ENCODE measurements at regions not wholly inside any gene's neighbourhood (a gene's known extent, or its start where the extent isn't known, plus 50 kb on each side); places are given as distances from the start of the nearest gene placed in this dataset.

DNA sequence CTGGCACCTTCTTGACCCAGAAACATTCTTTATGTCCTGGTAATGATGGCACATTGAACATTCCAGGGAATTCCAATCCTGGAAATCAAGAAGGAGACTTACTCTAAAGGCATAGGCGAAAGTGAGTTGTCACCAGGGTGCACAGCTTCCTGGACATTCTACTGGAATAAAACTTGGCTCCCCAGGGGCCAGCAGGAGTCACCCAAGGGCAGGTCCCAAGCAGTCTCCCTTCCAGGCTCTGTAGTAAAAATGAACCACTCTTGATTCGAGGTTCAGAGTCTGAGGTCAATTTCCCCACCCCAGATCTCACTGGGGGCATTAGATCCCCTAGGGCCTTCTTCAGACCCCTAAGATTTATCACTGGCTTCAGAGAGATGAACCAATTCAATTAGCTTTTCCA lies 338.7 kb upstream of the GATB start:
- TF ChIP-seq, protein P1, sequence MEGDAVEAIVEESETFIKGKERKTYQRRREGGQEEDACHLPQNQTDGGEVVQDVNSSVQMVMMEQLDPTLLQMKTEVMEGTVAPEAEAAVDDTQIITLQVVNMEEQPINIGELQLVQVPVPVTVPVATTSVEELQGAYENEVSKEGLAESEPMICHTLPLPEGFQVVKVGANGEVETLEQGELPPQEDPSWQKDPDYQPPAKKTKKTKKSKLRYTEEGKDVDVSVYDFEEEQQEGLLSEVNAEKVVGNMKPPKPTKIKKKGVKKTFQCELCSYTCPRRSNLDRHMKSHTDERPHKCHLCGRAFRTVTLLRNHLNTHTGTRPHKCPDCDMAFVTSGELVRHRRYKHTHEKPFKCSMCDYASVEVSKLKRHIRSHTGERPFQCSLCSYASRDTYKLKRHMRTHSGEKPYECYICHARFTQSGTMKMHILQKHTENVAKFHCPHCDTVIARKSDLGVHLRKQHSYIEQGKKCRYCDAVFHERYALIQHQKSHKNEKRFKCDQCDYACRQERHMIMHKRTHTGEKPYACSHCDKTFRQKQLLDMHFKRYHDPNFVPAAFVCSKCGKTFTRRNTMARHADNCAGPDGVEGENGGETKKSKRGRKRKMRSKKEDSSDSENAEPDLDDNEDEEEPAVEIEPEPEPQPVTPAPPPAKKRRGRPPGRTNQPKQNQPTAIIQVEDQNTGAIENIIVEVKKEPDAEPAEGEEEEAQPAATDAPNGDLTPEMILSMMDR (conservative IDR thresholded peaks at IDR 0.05 in 1 of 2, IDR thresholded peaks at IDR 0.05 in 1 of 2; ENCODE audit: extremely low read depth in 1 of 2, insufficient read depth in 1 of 2, low read depth in 1 of 2, low read length in 2 of 2): peak in 1 of 2 donors; percentile 28
- no peak for TF ChIP-seq EZH2 (IDR thresholded peaks at IDR 0.05; ENCODE audit: borderline replicate concordance, low read length)
